HG03442 (cell line): ENCODE measurements at regions not wholly inside any gene's neighbourhood (a gene's known extent, or its start where the extent isn't known, plus 50 kb on each side); places are given as distances from the start of the nearest gene placed in this dataset.
"Not testable (repeated sequence)": the region's sequence is repeated elsewhere in the genome, so short reads cannot be mapped to it uniquely, and the experiment has no call there.

Source experiments
- ATAC-seq: cut with Tn5 transposase; IDR thresholded peaks from one replicate; pipeline ENCODE4 v1.9.1; 2021; ENCODE audit warnings: mild to moderate bottlenecking, moderate library complexity; ENCODE audit not compliant: unreplicated experiment

GRCh38 chr17:14581186-14581830 lies 280.4 kb downstream of the HS3ST3B1 start:
- ATAC-seq: no peak

- no peak for ATAC-seq
These were observed 279.6 kb downstream of the HS3ST3B1 start for GRCh38 chr17:14580499-14580898.

- no peak for ATAC-seq
These were observed 278.8 kb downstream of the HS3ST3B1 start for GRCh38 chr17:14579716-14580115.

GRCh38 chr17:14575471-14575953 lies 274.6 kb downstream of the HS3ST3B1 start:
- ATAC-seq: no peak

GRCh38 chr17:14560325-14560724 lies 259.4 kb downstream of the HS3ST3B1 start:
- not testable (repeated sequence) for ATAC-seq

GRCh38 chr17:14559264-14560119 lies 258.6 kb downstream of the HS3ST3B1 start:
- ATAC-seq: no peak

GRCh38 chr17:14557480-14557879 lies 256.6 kb downstream of the HS3ST3B1 start:
- ATAC-seq: no peak

GRCh38 chr17:14553847-14554246 lies 253.0 kb downstream of the HS3ST3B1 start:
- no peak for ATAC-seq

GRCh38 chr17:14552306-14552705 lies 251.4 kb downstream of the HS3ST3B1 start:
- ATAC-seq: no peak

GRCh38 chr17:14547556-14547955 lies 246.7 kb downstream of the HS3ST3B1 start:
- ATAC-seq: no peak

- ATAC-seq: no peak
These were observed 246.1 kb downstream of the HS3ST3B1 start for GRCh38 chr17:14547016-14547415.

- no peak for ATAC-seq
These were observed 244.4 kb downstream of the HS3ST3B1 start for GRCh38 chr17:14545156-14545906.

GRCh38 chr17:14541714-14542113 lies 240.8 kb downstream of the HS3ST3B1 start:
- no peak for ATAC-seq

- no peak for ATAC-seq
These were observed 238.9 kb downstream of the HS3ST3B1 start for GRCh38 chr17:14539801-14540200.

GRCh38 chr17:14532242-14532641 lies 231.4 kb downstream of the HS3ST3B1 start:
- not testable (repeated sequence) for ATAC-seq

- no peak for ATAC-seq
These were observed 224.9 kb downstream of the HS3ST3B1 start for GRCh38 chr17:14525551-14526455.

- ATAC-seq: no peak
These were observed 222.0 kb downstream of the HS3ST3B1 start for GRCh38 chr17:14522795-14523387.

- not testable (repeated sequence) for ATAC-seq
These were observed 218.0 kb downstream of the HS3ST3B1 start for GRCh38 chr17:14518919-14519318.

GRCh38 chr17:14514973-14515372 lies 214.1 kb downstream of the HS3ST3B1 start:
- ATAC-seq: no peak

GRCh38 chr17:14513835-14514234 lies 213.0 kb downstream of the HS3ST3B1 start:
- ATAC-seq: no peak
